ENCODE measurements at regions not wholly inside any gene's neighbourhood (a gene's known extent, or its start where the extent isn't known, plus 50 kb on each side); places are given as distances from the start of the nearest gene placed in this dataset.
"Not testable (repeated sequence)": the region's sequence is repeated elsewhere in the genome, so short reads cannot be mapped to it uniquely, and the experiment has no call there.

DNA sequence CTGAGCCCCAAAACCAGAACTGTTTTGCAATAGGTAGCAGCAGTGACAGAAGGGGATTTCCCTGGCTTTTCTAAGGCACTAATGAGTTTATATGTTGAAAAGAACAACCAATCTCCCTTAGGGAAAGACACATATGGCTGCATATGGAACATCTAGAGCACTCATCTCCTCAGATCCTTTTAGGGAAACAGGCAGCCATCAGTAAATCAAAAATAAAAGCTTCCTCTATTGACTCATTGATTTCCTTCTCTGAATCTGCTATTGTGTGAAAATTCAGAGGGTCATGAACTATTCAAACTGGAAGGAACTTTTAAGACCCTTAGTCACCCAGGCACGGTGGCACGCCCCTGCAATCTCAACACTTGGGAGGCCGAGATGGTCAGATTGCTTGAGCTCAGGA, 110.9 kb upstream of the NANOS1 start:
- DNase-seq = no peak

DNA sequence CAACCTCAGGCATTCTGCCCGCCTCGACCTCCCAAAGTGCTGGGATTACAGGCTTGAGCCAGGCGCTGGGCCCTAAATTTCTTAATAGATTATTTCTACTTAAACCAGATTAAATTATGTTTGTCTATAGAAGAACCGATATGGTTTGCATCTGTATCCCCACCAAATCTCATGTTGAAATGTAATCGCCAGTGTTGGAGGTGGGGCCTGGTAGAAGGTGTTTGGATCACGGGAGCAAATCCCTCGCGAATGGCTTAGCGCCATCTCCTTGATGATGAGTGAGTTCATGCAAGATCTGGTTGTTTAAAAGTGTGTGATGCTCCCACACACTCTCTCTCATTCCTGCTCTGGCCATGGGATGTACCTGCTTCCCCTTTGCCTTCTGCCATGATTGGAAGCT, 109.3 kb upstream of the NANOS1 start:
- DNase-seq = no peak

DNA sequence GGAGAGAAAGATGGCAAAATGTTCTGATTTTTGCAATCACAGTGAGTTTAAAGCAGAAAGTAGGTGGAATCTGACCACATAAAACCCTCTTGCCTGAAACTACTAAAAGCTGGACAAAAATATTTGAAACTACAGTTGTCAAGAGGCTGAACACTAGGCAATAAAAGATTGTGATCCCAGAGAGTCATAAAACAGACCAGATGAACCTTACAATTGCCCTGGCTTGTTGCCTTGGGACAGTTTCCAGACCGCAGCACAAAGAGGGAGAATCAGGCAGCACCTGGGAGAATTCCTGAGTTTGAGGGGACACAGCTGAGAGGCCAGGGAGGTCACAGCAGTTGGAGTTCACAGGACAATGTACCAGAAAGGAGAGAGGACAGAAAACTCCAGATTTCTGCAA, 107.3 kb upstream of the NANOS1 start:
- no peak for DNase-seq

DNA sequence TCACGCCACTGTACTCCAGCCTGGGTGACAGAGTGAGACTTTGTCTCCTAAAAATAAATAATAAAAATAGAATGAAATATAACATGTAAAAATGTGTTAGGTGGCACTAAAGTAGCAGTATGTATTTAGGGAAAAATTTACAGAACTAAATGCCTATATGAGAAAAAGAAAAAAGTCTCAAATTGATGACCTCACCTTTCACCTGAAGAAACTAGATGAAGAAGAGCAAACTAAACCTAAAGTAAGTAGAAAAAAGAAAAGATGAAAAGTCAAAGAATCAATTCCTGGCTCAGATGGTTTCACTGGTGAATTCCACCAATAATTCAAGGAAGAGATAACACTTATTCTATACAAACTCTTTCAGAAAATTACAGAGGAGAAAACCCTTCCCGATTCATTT, 106.5 kb upstream of the NANOS1 start:
- no peak for DNase-seq

DNA sequence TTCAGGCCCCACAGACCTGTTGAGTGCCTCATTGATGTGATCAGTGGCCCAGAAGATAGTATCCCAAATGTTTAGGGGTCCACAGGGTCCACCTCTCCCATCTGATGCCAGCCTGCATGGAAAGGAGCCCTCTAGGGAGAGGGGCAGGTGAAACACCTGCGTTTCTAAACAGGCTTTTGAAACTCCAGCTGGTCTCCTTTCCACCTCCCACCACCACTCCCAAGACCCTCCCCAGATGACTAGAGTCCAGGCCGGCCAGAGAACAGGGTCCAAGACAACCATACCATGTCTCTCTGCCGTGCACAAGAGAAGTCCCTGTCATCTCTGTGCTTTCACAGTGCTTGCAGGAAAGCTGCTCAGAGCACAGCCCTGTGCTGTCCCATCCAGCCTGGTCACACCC, 105.0 kb upstream of the NANOS1 start:
- DNase-seq = no peak

DNA sequence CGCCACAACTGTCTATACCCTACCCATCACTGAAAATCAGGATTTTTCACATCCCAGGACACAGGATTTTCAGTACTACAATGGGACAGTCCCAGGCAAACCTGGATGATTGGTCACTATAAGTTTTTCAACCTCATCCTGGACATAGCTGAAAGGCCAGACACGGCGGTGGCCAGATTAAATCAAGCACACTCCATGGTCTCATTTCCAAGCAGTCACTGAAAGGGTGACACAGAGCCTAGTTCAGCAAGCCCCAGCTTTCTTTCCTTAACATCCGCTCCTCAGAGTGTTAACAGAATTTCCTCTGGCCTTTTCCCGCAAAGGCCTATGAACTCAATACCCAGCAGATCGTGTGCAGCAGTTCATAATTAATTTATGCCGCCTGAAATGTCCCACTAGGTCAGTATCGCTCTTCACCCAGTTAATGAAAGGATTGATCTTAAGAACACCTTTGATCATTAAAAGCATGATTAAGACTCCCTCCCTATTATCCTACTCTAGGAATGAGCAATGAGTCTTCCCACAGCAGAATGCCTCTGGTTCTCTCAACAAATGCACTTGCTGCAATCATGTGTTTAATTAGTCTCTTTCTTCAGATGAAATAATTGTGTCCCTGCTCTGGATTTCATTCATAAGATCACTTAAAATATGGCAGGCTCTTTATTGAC, 104.0 kb upstream of the NANOS1 start:
- DNase-seq = no peak

DNA sequence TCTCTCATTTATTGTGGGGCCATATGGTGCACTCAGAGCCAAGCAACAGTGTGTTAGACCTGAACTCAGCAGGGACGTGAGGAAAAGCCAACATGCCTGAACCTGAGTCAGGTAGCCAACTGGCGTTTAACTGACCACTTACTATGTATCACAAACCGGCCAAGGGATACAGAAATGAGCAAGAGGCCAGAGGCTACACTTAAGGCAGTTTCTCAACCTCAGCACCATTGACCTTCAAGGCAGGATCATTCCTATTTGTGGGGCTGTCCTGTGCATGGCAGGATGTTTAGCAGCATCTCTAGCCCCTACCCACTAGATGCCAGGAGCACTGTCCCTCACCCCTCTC, 103.5 kb upstream of the NANOS1 start:
- DNase-seq = no peak

DNA sequence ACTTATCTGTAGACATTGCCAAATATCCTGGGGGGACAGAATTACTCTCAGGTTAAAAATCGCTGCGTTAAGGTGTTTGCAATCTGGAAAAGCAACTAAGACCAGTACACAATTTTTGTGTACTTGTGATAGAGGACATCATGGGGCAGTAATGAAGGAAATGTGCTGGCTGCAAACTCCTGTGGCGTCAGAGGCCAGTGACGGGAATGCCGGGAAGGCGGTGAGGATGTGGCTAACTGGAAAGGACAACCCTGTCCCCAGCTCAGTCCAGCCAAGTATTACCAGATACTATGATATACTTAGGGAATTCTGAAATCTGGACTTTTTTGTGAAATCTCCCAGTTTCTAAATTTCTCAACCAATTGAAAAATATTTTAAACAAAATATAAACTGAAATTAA, 103.1 kb upstream of the NANOS1 start:
- DNase-seq = no peak

DNA sequence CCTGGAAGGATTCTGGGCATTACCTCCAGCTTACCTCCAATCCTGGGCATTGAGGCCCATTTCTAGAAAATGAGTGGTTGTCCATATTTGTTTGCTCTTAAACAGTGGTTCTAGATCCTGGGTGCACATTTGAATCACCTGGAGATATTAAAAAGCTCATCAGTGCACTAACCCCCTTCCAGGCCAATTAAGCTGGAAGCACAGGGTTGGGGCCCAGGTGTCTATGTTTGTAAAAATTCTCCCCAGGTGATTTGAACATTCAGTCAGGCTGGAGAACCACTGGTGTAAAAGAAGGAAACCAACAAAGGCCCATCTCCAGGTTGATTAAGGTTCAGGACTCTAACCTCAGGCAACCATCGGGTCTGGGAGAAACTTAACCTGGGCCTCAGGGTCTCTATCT, 102.6 kb upstream of the NANOS1 start:
- no peak for DNase-seq

DNA sequence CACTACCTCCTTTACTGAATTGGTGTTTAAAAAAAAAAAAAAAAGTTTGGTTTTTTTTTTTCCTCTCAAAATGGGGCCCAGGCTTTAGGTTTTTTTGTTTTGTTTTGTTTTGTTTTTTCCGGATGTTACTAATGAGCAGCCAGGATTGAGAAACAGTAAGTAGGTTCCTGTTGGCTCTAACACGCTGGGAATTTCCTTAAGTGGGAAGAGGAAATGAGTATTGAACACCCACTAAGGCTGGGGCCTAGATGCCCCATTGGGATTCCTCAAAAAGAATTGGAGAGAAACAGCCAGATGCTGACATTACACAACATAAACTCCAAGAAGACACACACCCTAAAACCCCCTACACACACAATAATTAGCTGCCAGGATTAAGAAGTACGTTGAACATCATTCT, 102.2 kb upstream of the NANOS1 start:
- no peak for DNase-seq

DNA sequence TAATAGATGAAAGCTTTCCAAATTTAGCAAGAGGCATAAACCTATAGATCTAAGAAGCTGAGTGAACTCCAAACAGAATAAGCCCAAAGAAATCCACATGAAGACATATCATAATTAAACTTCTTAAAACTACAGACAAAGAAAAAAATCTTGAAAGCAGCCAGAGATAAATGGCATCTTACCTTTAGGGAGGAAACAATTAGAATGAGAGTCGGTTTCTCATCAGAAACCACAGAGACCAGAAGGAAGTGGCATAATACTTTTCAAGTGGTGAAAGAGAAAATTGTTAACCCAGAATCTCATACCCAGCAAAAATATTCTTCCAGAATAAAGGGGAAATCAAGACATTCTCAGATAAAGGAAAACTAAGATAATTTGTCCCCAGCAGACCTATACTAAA, 98.9 kb upstream of the NANOS1 start:
- DNase-seq = no peak

DNA sequence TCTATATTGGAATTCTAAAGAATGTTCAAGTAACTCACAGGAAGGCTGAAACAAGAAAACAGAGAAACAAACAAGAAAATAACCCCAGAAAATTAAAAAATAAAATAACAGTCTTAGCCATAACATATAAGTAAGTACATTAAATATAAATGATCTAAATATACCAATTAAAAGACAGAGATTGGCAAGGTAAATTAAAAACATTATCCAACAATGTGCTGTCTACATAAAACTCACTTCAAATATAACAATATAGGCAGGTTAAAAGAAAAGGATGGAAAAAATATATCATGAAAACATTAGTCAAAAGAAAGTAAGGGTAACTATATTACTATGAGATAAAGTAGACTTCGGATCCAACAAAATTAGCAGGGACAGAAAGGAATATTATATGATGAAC, 98.1 kb upstream of the NANOS1 start:
- DNase-seq = no peak

DNA sequence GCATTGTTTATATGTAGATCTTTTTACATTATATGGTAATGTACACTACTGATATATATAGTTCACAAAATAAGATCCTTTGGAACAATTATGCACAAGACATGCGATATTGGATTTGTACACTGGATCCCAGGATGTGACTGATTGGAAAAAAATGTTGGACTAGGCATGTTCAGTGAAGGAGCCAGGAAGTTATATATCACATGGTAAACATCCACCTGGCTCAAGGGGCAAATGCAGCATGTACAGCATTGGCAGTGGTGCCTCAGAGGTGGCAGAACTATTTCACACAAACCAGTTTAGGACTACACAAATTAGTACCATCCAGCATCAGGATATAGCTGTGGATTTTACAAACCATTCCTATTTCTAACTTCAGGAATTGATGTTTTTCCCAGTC, 97.4 kb upstream of the NANOS1 start:
- not testable (repeated sequence) for DNase-seq

DNA sequence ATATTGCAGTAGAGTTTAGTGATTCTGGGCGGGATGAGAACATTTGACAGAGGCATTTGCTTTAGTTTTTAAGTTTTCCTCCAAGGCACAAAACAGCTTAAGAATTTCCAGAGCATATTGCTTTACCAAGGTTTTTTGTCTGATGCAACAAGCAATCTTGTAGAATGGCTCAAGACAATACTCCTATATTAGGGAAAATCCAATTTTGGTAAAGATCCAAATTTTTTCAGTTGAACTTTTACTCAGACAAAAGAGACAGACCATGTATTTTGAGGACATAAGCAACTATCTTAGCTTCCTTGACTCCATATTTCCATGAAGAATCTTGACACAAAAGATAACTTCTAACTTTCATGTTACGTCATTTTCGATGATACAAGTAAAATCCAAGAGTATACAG, 92.3 kb upstream of the NANOS1 start:
- DNase-seq = no peak

DNA sequence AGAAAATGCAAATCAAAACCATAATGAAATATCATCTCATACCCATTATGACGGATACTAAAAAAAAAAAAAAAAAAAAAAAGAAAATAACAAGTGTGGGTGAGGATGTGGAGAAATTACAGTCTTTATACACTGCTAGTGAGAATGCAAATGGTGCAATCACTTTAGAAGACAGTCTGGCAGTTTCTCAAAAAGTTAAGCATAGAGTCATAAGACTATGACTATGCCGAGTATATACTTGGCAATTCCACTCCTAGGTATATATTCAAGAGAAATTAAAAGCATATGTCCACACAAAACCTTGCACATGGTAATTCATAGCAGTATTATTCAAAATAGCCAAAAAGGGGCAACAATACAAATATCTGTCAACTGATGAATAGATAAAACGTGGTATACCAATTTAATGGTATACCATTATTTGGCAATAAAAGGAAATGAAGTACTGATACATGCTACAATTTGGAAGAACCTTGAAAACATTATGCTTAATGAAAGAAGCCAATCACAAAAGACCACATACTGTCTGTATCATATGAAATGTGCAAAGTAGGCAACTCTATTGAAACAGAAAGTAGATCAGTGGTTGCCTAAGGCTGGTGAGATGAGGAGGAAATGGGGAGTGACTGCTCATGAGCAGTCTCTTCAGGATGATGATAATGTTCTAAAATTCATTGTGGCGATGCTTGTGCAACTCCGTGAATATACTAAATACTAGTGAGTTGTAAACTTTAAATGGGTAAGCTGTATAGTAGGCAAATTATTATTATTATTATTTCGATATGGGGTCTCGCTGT, 90.1 kb upstream of the NANOS1 start:
- DNase-seq = no peak

DNA sequence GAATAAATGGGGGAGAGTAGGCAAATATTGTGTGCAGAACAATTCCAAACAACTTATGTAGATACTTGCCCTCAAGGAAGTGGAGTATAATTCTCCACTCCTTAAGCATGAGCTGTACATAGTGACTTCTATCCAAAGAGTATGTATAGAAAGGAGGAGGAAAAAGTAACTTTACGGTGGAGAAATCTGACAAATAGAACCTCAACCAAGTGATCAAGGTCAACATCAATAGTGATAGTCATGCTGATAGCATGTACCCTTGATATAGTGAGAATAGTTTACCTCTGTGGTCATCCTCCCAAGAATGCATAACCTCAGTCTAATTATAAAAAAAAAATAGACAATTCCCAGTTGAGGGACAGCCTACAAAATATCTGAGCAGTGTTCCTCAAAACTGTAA, 89.1 kb upstream of the NANOS1 start:
- DNase-seq = no peak

DNA sequence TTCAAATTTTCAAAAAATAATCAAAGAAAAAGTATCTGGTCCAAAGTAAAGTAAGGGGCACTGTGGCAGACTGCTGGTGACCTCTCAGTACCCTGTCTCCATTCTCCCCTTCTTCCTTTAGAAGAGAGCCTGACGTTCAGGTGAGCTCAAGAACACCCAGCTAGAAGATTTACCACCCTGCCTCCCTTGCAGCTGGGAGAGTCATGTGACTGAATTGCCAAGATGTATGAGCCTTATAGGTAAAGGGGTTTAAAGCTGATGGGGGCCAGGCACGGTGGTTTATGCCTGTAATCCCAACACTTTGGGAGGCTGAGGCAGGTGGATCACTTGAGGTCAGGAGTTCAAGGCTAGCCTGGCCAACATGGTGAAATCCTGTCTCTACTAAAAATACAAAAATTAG, 86.3 kb upstream of the NANOS1 start:
- no peak for DNase-seq

DNA sequence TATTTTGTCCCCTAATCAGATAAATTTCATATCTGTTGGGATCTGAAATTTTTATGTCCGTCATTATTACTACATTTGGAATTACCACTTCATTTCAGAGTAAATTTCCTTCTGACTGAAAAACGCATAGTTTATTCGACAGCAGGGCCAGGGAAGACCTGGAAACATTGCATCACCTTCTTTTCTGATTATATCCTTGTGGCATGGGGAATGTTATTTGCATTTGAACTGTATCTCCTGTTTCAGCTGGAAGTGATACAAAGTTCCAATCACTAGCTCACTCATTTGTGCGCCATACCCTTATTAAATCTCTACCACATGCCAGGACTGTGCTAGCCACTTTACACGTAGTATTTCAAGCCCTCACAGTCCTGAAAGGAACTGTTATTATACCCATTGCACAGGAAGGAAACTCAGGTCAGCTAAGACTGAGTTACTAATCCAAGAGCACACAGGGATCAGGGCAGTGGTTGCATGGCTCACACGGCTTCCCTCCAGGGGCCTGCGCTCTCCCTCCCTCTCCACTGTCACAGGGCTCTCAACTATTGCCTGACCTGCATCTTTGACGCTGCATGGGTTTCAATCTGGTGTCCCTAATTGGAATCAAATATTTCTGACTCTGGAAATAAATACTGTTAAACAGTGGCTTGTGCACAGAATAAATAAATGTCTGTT, 84.4 kb upstream of the NANOS1 start:
- no peak for DNase-seq

DNA sequence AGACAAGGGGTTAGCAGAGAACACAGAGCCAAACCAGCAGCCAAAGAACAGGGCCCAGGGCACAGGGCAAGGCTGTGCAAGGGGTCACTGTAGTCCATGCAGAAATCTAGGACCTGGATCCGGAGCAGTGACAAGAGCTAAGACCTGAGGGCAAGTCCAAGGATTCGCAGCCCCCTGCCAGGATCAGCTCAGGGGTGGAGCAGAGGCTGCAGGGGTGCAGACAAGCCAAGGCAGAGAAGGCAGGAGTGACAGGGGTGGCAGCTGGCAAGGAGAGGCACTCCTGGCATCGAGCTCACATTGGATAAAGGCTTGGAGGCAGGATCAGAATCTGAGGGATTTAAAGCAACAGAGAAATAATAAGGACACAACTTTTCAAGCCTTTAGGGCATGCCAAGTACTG, 80.7 kb upstream of the NANOS1 start:
- no peak for DNase-seq

DNA sequence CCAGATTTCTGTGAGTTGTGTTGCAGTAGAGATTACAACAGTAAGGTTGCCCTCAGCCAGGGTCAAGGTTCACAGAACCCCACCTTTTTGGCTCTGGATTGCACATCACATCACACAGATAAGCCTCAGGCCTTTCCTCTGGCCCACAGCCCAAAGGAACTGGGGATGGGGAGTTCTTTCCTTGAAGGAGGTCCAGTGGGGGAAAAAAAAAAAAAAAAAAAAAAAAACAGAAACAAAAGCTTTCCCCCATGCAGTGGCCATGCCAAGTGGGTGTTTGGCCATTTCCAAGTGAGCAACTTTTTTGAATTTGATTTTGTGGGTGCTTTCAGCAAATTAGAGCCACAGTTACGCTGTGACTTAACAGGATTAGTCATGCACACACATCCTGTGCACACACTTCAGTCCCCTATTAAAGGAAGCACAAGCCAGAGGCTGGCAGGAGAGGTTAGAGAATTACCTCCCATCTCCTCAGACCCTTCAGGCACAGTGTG, 79.3 kb upstream of the NANOS1 start:
- no peak for DNase-seq

DNA sequence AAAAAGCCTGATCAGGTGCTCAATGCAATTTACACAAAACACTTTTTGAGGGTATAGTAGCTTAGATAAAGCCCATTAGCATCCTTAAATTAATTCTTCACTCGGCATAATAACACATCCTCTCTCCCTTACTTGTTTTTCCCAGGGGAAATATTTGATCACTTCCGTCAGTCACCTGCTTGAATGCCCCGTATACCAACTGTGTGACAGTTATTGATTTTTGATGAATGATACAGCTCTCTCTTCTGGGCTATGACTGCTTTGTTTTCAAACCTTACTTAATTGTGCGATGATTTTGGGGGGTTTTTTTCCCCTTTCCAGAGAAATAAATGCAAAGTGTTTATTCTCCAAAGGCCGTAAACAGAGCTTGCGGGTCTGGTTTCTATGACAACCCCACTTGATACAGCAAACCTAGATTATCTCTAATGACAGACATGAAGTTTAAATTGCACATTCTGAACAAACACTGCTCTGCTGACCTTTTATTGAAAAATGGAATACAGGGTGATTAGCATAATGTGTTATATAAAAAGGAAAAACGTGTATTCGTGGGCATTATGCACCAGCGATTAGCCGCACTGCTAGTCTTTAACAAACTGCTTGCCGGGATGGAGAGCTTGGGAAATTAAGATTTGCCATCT, 78.4 kb upstream of the NANOS1 start:
- DNase-seq = no peak

DNA sequence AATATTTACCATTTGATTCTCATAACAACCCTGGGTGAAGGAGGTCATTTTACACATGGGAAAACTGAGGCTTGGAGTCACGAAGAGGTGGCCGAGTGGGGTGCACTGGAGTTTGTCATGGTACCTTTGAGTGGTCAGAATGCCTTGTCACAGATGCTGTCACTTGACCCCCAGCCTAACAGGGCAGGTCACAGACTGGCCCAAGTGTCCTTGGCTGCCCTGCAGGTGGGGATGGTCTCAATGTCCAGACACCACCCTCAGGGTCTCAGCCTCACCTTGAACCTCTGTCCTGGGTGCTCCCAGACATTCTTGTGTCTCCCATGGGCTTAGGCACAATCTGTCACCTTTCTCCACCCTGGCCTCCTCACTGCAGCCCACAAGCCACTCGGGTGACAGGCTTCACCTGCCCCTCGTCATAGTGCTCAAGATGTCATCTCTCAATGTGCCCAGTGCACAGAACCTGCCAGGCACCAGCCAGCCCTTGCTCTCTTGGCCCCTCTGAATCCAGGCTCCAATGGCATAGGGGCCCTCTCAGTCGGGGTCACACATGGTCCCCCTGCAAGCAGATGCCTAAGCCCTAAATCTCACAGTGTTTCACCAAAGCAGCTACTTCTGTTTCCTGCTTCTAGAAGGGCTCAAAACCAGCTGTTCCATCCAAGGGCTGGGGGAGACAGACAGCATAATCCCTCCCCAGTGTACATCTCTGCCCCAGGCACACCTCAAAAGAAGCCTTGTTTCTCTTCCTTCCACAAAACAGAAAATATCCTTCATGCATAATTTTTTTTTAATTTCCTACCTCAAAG, 76.8 kb upstream of the NANOS1 start:
- DNase-seq = no peak
